ENCODE measurements at regions not wholly inside any gene's neighbourhood (a gene's known extent, or its start where the extent isn't known, plus 50 kb on each side); places are given as distances from the start of the nearest gene placed in this dataset.

DNA sequence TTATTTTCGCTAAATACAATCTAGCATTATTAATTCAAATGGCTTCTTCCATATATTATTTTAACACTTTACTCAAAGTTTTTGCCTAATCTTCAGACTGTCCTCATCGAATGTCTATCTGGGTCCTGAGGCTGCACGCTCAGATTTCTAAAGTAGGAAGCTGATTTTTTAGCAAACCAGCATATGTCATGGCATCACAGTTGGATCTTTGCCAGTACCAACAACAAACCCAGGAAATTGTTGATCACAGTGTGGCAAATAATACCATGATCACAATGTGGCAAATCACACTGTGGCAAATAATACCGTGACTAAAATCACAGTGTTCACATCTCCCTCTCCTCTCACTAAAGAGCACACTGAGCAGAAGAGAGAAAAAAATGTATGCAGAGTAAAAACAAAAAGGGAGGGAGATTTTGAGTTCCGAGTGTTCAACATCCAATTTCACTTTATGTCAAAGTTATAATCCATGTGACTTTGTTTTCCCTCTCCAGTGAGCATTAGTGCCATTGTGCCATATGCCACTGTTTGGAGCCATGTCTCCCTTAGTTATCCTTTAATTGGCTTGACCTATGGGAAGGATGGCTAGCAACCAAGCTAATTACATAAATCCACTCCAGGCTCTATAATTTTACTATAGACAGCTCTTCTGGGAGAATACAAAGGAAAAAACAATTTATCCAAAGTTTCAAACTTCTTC, 1059.6 kb downstream of the HACE1 start:
- TF ChIP-seq, protein P1, sequence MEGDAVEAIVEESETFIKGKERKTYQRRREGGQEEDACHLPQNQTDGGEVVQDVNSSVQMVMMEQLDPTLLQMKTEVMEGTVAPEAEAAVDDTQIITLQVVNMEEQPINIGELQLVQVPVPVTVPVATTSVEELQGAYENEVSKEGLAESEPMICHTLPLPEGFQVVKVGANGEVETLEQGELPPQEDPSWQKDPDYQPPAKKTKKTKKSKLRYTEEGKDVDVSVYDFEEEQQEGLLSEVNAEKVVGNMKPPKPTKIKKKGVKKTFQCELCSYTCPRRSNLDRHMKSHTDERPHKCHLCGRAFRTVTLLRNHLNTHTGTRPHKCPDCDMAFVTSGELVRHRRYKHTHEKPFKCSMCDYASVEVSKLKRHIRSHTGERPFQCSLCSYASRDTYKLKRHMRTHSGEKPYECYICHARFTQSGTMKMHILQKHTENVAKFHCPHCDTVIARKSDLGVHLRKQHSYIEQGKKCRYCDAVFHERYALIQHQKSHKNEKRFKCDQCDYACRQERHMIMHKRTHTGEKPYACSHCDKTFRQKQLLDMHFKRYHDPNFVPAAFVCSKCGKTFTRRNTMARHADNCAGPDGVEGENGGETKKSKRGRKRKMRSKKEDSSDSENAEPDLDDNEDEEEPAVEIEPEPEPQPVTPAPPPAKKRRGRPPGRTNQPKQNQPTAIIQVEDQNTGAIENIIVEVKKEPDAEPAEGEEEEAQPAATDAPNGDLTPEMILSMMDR (IDR thresholded peaks at IDR 0.05; ENCODE audit: control insufficient read depth, extremely low read depth, insufficient read depth) = no peak
- no peak overlapping the region for H3K4me3 ChIP-seq (ENCODE audit: low read depth, low read length)
- no peak for DNase-seq (ENCODE audit: low read depth)

DNA sequence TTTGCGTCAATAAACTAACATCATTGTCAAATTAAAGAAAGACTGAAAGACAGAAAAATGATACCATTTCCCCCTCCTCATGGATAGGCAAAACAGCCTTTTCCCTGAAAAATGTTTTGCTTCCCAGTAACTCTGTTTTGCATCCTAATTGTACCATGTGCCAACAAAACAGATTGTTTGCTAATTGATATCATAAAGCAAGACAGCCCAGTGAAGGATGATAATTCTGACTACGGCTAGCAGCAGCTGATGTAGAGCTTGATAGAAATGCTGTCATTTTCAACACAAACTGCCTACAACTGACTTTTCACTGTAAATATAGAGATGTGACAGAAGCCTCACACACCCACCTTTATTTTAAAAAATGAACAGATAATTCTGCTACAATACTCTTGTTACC, 1061.6 kb downstream of the HACE1 start:
- TF ChIP-seq, protein P1 (IDR thresholded peaks at IDR 0.05; ENCODE audit: control insufficient read depth, extremely low read depth, insufficient read depth) = no peak
- no peak overlapping the region for H3K4me3 ChIP-seq (ENCODE audit: low read depth, low read length)
- DNase-seq (ENCODE audit: low read depth) = no peak

DNA sequence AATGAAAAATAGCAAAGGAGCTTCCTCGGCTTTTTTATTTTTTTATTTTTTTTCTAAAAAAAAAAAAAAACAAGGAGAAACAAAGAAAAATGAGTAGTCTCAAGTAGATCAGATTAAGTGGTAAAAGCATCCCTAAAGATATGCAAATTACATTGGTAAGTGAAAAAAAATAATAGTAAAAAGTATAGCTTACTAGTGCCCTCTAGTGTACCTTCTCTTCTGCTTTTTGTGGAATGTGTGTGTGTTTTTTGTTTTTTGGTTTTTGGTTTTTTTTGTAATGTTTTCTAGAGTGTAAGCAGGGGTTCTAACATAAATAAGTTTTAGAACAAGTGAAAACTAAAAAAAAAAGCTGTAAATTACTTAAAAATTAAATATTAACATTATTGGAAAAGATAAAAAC, 1062.0 kb downstream of the HACE1 start:
- no peak overlapping the region for H3K4me3 ChIP-seq (ENCODE audit: low read depth, low read length)
- TF ChIP-seq, protein P1 (IDR thresholded peaks at IDR 0.05; ENCODE audit: control insufficient read depth, extremely low read depth, insufficient read depth) = peak; percentile 49
- no peak for DNase-seq (ENCODE audit: low read depth)

DNA sequence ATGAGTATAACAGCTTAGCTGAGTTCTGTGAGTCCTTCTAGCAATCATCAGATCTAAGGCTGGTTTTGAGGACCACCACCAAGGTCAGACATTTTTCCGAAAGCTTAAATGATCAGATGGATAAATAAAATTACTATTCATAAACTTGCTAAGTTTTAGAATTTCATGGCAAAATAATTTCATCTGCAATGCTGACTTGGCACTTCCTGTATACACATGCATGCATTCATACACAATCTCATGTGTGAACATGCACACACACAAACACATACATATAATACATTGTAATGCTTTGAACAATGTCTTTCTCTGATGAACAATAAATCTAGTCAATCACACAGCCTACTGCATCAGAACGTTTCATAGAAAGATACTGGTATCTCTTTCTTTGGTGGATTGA, 1068.3 kb downstream of the HACE1 start:
- DNase-seq (ENCODE audit: low read depth) = no peak
- TF ChIP-seq, protein P1 (IDR thresholded peaks at IDR 0.05; ENCODE audit: control insufficient read depth, extremely low read depth, insufficient read depth) = no peak
- no peak overlapping the region for H3K4me3 ChIP-seq (ENCODE audit: low read depth, low read length)

DNA sequence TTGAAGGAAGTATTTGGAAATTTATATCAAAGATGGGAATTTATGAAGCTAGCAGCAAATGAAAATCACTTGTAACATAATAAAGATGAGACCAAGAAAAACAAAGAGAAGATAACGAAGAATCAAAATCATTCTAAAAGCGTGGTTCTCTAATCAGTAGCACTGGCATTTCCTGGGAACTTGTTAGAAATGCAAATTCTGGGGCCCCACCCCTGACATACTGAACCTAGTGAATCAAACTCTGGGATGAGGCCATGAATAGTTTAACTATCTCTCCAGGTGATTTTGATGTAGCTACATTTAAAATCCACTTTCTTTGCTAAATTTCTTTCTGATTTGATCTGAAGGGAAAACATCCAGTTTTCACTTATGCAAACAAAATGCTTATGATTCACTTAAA, 1075.6 kb downstream of the HACE1 start:
- TF ChIP-seq, protein P1 (IDR thresholded peaks at IDR 0.05; ENCODE audit: control insufficient read depth, extremely low read depth, insufficient read depth) = no peak
- H3K4me3 ChIP-seq (ENCODE audit: low read depth, low read length) = no peak overlapping the region
- DNase-seq (ENCODE audit: low read depth) = no peak

DNA sequence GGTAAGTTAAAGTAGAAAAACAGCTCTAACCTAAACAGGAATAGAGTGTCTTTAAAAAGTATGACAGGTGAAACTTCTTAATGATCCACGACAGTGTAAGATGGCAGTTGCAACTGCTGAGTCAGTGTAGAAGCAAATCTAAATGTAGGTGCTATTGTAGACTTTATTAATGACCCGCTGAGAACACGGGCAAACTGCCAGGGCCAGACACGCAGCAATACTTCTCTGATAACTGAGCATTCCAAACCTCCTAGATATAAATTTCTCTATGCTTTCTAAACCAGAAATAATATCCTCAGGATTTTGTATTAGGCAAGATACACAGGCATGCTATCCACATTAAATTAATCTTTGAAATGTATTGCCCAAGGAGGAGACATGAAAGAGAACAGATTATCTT, 1076.4 kb downstream of the HACE1 start:
- H3K4me3 ChIP-seq (ENCODE audit: low read depth, low read length) = no peak overlapping the region
- TF ChIP-seq, protein P1 (IDR thresholded peaks at IDR 0.05; ENCODE audit: control insufficient read depth, extremely low read depth, insufficient read depth) = no peak
- no peak for DNase-seq (ENCODE audit: low read depth)

DNA sequence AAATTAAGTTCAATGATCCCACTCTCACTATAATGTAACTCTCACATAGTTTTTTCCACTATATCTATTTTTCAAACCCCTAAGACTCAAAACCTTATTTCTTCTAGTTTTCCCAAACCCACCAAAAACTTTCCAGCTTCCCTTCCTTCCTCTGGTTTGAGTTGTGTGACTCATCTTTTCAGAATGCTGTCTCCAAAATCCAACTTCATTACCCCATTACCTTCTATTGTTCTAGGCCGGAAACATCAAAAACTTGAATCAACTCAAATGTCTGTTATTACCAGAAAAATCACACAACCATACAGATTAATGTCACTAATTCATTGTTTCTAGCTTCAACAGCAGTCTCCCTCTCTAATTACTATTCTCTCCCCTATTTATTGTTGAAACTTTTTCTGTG, 1090.3 kb downstream of the HACE1 start:
- no peak overlapping the region for H3K4me3 ChIP-seq (ENCODE audit: low read depth, low read length)
- DNase-seq (ENCODE audit: low read depth) = no peak
- TF ChIP-seq, protein P1 (IDR thresholded peaks at IDR 0.05; ENCODE audit: control insufficient read depth, extremely low read depth, insufficient read depth) = no peak

Measured in LNCaP clone FGC (cell line).